K562 (cell line): ENCODE measurements at regions not wholly inside any gene's neighbourhood (a gene's known extent, or its start where the extent isn't known, plus 50 kb on each side); places are given as distances from the start of the nearest gene placed in this dataset.

Experiments
- ATAC-seq: fragments of 200-7000 bp; cut with Tn5 transposase; 3 replicates; pipeline ENCODE4 v1.9.1; 2020; ENCODE audit warnings: moderate library complexity
- BruUV-seq: library from RNA; stranded (reverse); fragments of 400-500 nt; replicated peaks from 2 replicates; lab custom pipeline; 2021; lab: Mats Ljungman, UMichigan
- CTCF ChIA-PET: fragments of 300-600 bp; formaldehyde crosslinking; extraction: SDS; loops from one replicate; lab custom pipeline; 2021; ENCODE audit warnings: low intra/inter-chr PET ratio; lab: Yijun Ruan, JAX
- POLR2A ChIA-PET: fragments of 300-600, 350-650 bp; sonication (Branson Sonifier 250); formaldehyde crosslinking; extraction: SDS; loops from one replicate; lab custom pipeline; 2021; ENCODE audit warnings: antibody characterized with exemption, inconsistent platforms; lab: Yijun Ruan, JAX
- DNase-seq, 4 experiments: peaks; one replicate each; pipeline versions ENCODE4 v3.0.0 to v3.0.0-alpha.2; 2011 to 2018; ENCODE audit warnings: low spot score in 3 of 4, mixed read lengths in 3 of 4; ENCODE audit errors: extremely low read depth in 1 of 4
- FAIRE-seq: peaks from 2 replicates; lab custom pipeline; 2011; peaks lifted over from hg19 to GRCh38; lab: Jason Lieb, UNC
- H2AFZ ChIP-seq: 2 replicates; pipeline ENCODE4 v1.6.0; 2011; ENCODE audit warnings: low read depth, low read length, control low read depth, inconsistent platforms
- H3K27ac ChIP-seq: fragments of 200-600 bp; 3 replicates; pipeline ENCODE4 v1.8.0; 2011; ENCODE audit warnings: low read depth, mild to moderate bottlenecking, control low read depth, inconsistent platforms, low read length, moderate library complexity, mixed read lengths; ENCODE audit errors: extremely low read depth
- H3K27me3 ChIP-seq, 2 experiments: fragments of 300-600 bp in 1 of 2; 2 replicates in 1 of 2; 3 replicates in 1 of 2; pipeline versions ENCODE4 v1.6.0 to v1.8.0; 2011; ENCODE audit warnings: inconsistent platforms in 2 of 2, low read length in 2 of 2, mild to moderate bottlenecking in 1 of 2, mixed read lengths in 1 of 2, moderate library complexity in 1 of 2; ENCODE audit not compliant: control insufficient read depth in 2 of 2, insufficient read depth in 2 of 2
- H3K36me3 ChIP-seq: fragments of 300-600 bp; 3 replicates; pipeline ENCODE4 v1.8.0; 2011; ENCODE audit warnings: mild to moderate bottlenecking, low read length, inconsistent platforms; ENCODE audit not compliant: control insufficient read depth, insufficient read depth
- H3K4me1 ChIP-seq, 2 experiments: fragments of 200-600 bp in 1 of 2; replicated peaks in 1 of 2; 2 replicates in 1 of 2; 3 replicates in 1 of 2; pipeline versions ENCODE4 v1.5.1 to v1.8.0; 2011; ENCODE audit warnings: inconsistent platforms in 2 of 2, low read length in 2 of 2, mild to moderate bottlenecking in 1 of 2, mixed read lengths in 1 of 2, moderate library complexity in 1 of 2; ENCODE audit not compliant: control insufficient read depth in 2 of 2, insufficient read depth in 2 of 2
- H3K4me2 ChIP-seq: 2 replicates; pipeline ENCODE4 v1.6.1; 2011; ENCODE audit warnings: low read length, control low read depth, inconsistent platforms, mixed read lengths; ENCODE audit not compliant: insufficient read depth
- H3K4me3 ChIP-seq: fragments of 200-600 bp; sonication (generic), shearing (Covaris generic); 2 replicates; pipeline ENCODE4 v1.5.1; 2016; ENCODE audit warnings: control low read depth, inconsistent platforms
- H3K79me2 ChIP-seq: fragments of 200-600 bp; 3 replicates; pipeline ENCODE4 v1.8.0; 2011; ENCODE audit warnings: low read length, inconsistent platforms; ENCODE audit not compliant: control insufficient read depth, insufficient read depth
- H3K9ac ChIP-seq, 2 experiments: 2 replicates each; pipeline versions ENCODE4 v1.6.0 to v1.6.1; 2011; ENCODE audit warnings: low read depth in 2 of 2, low read length in 2 of 2, control low read depth in 1 of 2, inconsistent platforms in 1 of 2, mild to moderate bottlenecking in 1 of 2, mixed read lengths in 1 of 2; ENCODE audit not compliant: insufficient read depth in 1 of 2
- H3K9me1 ChIP-seq: one replicate; pipeline ENCODE4 v1.6.0; 2011; ENCODE audit warnings: inconsistent platforms, mild to moderate bottlenecking, low read length, moderate library complexity; ENCODE audit not compliant: control insufficient read depth, insufficient read depth
- H3K9me3 ChIP-seq: replicated peaks from 2 replicates; pipeline ENCODE4 v1.5.1; 2011; ENCODE audit warnings: low read depth, low read length, inconsistent platforms; ENCODE audit not compliant: control insufficient read depth, insufficient read depth
- H4K20me1 ChIP-seq: replicated peaks from 2 replicates; pipeline ENCODE4 v1.6.1; 2011; ENCODE audit warnings: low read length, inconsistent platforms, mixed read lengths; ENCODE audit not compliant: control insufficient read depth, insufficient read depth
- BRF1 ChIP-seq: IDR thresholded peaks from 3 replicates; pipeline ENCODE4 v1.6.1; 2011; ENCODE audit warnings: borderline replicate concordance, mild to moderate bottlenecking; ENCODE audit not compliant: insufficient read length; ENCODE audit errors: extremely low read depth
- CBX2 ChIP-seq: fragments of 200-600 bp; sonication (generic); IDR thresholded peaks from one replicate; pipeline ENCODE4 v1.6.1; 2012; ENCODE audit warnings: mild to moderate bottlenecking, low read length, inconsistent platforms; ENCODE audit not compliant: insufficient read depth, poor library complexity, severe bottlenecking
- ETV1 ChIP-seq: fragments of 450-650 bp; conservative IDR thresholded peaks from 2 replicates; pipeline ENCODE4 v1.6.1; 2016; ENCODE audit warnings: missing genetic modification characterization, control low read depth, low read depth, missing compliant biosample characterization
- KDM4B ChIP-seq, 2 experiments: fragments of 450-650 bp in 1 of 2; sonication (generic) in 1 of 2; IDR thresholded peaks; 2 replicates each; pipeline ENCODE4 v1.6.1; 2016 to 2017; ENCODE audit warnings: borderline replicate concordance in 2 of 2, antibody characterized with exemption in 1 of 2, low read depth in 1 of 2, mild to moderate bottlenecking in 1 of 2
- MAX ChIP-seq: sonication (generic); formaldehyde crosslinking; IDR thresholded peaks from 2 replicates; pipeline ENCODE4 v1.9.0; 2022; ENCODE audit warnings: mild to moderate bottlenecking, missing genetic modification reagents
- TAF9B ChIP-seq: fragments of 450-650 bp; IDR thresholded peaks from 2 replicates; pipeline ENCODE4 v1.6.1; 2018; ENCODE audit warnings: mild to moderate bottlenecking; ENCODE audit not compliant: partially characterized antibody
- ZNF12 ChIP-seq: sonication (generic); formaldehyde crosslinking; IDR thresholded peaks from 2 replicates; pipeline ENCODE4 v1.4.0; 2020; ENCODE audit warnings: mild to moderate bottlenecking, missing genetic modification reagents
- WGBS: fragments of 100-300 bp; shearing (Covaris generic); methylation state at CpG from one replicate; pipeline ENCODE4 v1.1.6; 2016; ENCODE audit warnings: low coverage, mixed read lengths; ENCODE audit not compliant: insufficient coverage; ENCODE audit errors: missing lambda C conversion rate; 5-methylcytosine and 5-hydroxymethylcytosine counted together
- in situ Hi-C: fragments of 300-500 bp; cut with MboI; formaldehyde crosslinking; loops from 4 replicates; pipeline ENCODE4 v1.15.0; 2018; ENCODE audit warnings: inconsistent platforms, mixed read lengths
- intact Hi-C: fragments of 100-400 bp; cut with micrococcal nuclease; formaldehyde crosslinking; loops from 2 replicates; pipeline ENCODE4 v1.14.2; 2022
- TF ChIP-seq, protein P1 (sequence below), 2 experiments: fragments of 450-650 bp; IDR thresholded peaks; 2 replicates each; pipeline ENCODE4 v1.6.1; 2016; ENCODE audit warnings: mild to moderate bottlenecking in 2 of 2, borderline replicate concordance in 1 of 2, low read depth in 1 of 2, moderate library complexity in 1 of 2
- TF ChIP-seq, protein P2 (sequence below), 2 experiments: fragments of 200-800 bp in 1 of 2; sonication (Bioruptor generic) in 1 of 2; sonication (generic) in 1 of 2; formaldehyde crosslinking in 1 of 2; IDR thresholded peaks in 1 of 2; conservative IDR thresholded peaks in 1 of 2; 2 replicates each; pipeline versions ENCODE4 v1.5.0 to v1.6.1; 2016 to 2020; ENCODE audit warnings: missing compliant biosample characterization in 1 of 2, missing genetic modification characterization in 1 of 2, missing genetic modification reagents in 1 of 2

DNA sequence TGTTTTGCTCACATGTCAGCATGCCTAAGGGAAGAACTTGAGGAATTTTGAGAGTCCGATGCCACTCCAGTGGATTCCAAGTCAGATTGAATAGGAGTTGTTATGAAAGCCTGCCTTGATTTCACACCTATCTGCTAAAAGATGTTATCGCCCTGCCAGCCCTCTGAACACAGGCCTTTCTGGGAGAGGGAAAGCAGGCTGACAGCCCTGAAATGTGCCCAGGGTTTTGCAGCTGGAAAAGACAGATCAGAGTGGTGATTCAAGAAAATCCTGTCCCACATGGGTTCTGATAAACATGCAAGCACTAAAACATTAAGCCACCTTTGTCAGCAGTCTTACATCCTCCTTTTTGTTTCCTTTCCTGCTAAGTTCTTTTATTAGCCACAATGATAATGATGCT lies 1752.9 kb upstream of the CELF4 start (continued):
- no peak for TF ChIP-seq ETV1 (tag)

GRCh38 chr18:39318008-39318407 lies 1752.4 kb upstream of the CELF4 start:
- Histone ChIP-seq H3K4me3 (no peak overlapping the region), H3K79me2 (no peaks in the 10 kb centered on the region), H3K4me2 (no peak overlapping the region), H3K27me3 (no peaks in the 10 kb centered on the region), H2AFZ (no peak overlapping the region), H4K20me1 (no peaks in the 10 kb centered on the region), H3K9me1 (no peaks in the 10 kb centered on the region), H3K9ac (no peak overlapping the region), H3K4me1 (no peaks in the 10 kb centered on the region), H3K36me3 (no peaks in the 10 kb centered on the region), H3K9me3 (no peaks in the 10 kb centered on the region), H3K27ac (no peak overlapping the region)
- WGBS: 0% methylated on average over 3 of the region's 3 CpGs
- BruUV-seq: no TSS peak
- POLR2A ChIA-PET: no interaction called here
- intact Hi-C loops (no loop called here), in situ Hi-C loops (no loop called here)
- DNase-seq (no peak), FAIRE-seq (no peak), ATAC-seq (no peak)
- CTCF ChIA-PET: no interaction called here
- TF ChIP-seq BRF1 (no peak), KDM4B (IDR thresholded peaks at IDR 0.05; ENCODE audit: borderline replicate concordance in 2 of 2, low read depth in 1 of 2) (no peak), CBX2 (no peak), TAF9B (no peak), ZNF12 (CRISPR knock-in tag) (no peak), ETV1 (tag) (no peak), MAX (no peak)
- TF ChIP-seq, protein P1, sequence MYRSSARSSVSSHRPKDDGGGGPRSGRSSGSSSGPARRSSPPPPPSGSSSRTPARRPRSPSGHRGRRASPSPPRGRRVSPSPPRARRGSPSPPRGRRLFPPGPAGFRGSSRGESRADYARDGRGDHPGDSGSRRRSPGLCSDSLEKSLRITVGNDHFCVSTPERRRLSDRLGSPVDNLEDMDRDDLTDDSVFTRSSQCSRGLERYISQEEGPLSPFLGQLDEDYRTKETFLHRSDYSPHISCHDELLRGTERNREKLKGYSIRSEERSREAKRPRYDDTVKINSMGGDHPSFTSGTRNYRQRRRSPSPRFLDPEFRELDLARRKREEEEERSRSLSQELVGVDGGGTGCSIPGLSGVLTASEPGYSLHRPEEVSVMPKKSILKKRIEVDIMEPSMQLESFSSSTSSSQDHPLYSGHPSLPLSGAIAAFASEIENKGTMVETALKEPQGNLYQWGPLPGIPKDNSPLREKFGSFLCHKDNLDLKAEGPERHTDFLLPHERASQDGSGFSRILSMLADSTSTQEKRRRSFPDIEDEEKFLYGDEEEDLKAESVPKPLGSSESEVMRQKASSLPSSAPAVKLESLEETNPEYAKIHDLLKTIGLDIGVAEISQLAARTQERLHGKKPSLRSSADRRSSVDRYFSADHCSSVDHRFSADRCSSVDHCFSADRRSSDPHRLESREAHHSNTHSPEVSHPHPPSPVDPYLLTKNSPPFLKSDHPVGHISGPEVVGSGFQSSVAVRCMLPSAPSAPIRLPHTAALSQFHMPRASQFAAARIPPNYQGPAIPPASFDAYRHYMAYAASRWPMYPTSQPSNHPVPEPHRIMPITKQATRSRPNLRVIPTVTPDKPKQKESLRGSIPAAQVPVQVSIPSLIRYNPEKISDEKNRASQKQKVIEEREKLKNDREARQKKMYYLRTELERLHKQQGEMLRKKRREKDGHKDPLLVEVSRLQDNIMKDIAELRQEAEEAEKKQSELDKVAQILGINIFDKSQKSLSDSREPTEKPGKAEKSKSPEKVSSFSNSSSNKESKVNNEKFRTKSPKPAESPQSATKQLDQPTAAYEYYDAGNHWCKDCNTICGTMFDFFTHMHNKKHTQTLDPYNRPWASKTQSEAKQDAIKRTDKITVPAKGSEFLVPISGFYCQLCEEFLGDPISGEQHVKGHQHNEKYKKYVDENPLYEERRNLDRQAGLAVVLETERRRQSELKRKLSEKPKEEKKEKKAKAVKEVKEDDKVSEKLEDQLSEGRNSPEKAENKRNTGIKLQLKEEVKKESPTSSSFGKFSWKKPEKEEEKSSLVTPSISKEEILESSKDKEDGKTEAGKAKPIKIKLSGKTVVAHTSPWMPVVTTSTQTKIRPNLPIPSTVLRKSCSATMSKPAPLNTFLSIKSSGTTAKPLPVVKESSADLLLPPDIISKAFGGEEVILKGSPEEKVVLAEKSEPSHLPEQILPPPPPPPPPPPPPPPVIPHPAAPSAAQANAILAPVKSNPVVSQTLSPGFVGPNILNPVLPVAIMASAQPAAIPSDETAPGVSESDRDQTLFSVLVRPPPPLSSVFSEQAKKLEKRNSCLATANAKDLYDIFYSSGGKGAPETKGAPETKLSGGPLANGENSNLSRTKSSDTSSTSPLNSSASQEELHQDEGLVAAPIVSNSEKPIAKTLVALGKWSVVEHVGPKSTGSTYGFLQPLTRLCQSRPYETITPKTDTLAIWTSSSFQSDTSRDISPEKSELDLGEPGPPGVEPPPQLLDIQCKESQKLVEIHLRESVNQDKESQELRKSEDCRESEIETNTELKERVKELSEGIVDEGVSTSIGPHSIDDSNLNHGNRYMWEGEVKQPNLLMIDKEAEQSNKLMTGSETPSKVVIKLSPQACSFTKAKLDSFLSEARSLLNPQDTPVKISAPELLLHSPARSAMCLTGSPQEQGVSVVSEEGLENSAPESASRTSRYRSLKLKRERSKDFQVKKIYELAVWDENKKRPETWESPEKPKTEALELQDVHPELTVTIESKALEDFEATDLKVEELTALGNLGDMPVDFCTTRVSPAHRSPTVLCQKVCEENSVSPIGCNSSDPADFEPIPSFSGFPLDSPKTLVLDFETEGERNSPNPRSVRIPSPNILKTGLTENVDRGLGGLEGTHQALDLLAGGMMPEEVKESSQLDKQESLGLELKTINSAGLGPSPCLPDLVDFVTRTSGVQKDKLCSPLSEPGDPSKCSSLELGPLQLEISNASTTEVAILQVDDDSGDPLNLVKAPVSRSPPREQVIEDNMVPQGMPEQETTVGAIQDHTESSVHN (IDR thresholded peaks at IDR 0.05; ENCODE audit: borderline replicate concordance in 1 of 2, low read depth in 1 of 2): no peak
- TF ChIP-seq, protein P2, sequence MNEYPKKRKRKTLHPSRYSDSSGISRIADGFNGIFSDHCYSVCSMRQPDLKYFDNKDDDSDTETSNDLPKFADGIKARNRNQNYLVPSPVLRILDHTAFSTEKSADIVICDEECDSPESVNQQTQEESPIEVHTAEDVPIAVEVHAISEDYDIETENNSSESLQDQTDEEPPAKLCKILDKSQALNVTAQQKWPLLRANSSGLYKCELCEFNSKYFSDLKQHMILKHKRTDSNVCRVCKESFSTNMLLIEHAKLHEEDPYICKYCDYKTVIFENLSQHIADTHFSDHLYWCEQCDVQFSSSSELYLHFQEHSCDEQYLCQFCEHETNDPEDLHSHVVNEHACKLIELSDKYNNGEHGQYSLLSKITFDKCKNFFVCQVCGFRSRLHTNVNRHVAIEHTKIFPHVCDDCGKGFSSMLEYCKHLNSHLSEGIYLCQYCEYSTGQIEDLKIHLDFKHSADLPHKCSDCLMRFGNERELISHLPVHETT (CRISPR knock-in tag; conservative IDR thresholded peaks at IDR 0.05 in 1 of 2, IDR thresholded peaks at IDR 0.05 in 1 of 2): no peak
